NB4 (cell line): ENCODE measurements at regions not wholly inside any gene's neighbourhood (a gene's known extent, or its start where the extent isn't known, plus 50 kb on each side); places are given as distances from the start of the nearest gene placed in this dataset.

Experiments
- MYC ChIP-seq: IDR thresholded peaks from 2 replicates; pipeline ENCODE4 v1.6.1; 2011; ENCODE audit warnings: low read depth, low read length
- POLR2A ChIP-seq: IDR thresholded peaks from 2 replicates; pipeline ENCODE4 v1.6.1; 2011; ENCODE audit warnings: mild to moderate bottlenecking; ENCODE audit not compliant: insufficient read length; ENCODE audit errors: extremely low read depth
- TF ChIP-seq, protein P1 (sequence below): IDR thresholded peaks from one replicate; pipeline ENCODE4 v1.5.1; 2012; ENCODE audit warnings: low read depth, low read length
- TF ChIP-seq, protein P2 (sequence below): IDR thresholded peaks from 2 replicates; pipeline ENCODE4 v1.6.1; 2011; ENCODE audit warnings: low read depth, low read length

DNA sequence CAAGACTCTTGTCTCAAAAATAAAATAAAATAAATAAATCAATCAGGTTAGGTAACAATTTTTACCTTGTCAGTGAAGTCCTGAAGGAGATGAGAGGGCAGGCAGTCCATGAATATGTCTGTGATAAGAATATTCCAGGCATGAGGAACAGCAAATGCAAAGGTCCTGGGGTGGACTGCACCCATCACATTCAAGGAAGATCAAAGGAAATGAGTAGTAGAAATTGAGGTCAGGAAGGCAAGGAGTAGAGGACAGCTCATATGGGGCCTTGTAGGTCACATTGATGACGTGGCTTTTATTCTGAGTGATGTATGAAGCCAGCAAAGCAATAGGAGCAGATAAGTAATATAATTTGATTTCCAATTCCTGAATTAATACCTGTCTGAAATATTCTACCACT lies 76.5 kb upstream of the TCF7L2 start:
- TF ChIP-seq POLR2A (no peak), MYC (no peak)
- TF ChIP-seq, protein P1, sequence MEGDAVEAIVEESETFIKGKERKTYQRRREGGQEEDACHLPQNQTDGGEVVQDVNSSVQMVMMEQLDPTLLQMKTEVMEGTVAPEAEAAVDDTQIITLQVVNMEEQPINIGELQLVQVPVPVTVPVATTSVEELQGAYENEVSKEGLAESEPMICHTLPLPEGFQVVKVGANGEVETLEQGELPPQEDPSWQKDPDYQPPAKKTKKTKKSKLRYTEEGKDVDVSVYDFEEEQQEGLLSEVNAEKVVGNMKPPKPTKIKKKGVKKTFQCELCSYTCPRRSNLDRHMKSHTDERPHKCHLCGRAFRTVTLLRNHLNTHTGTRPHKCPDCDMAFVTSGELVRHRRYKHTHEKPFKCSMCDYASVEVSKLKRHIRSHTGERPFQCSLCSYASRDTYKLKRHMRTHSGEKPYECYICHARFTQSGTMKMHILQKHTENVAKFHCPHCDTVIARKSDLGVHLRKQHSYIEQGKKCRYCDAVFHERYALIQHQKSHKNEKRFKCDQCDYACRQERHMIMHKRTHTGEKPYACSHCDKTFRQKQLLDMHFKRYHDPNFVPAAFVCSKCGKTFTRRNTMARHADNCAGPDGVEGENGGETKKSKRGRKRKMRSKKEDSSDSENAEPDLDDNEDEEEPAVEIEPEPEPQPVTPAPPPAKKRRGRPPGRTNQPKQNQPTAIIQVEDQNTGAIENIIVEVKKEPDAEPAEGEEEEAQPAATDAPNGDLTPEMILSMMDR, result no peak
- TF ChIP-seq, protein P2, sequence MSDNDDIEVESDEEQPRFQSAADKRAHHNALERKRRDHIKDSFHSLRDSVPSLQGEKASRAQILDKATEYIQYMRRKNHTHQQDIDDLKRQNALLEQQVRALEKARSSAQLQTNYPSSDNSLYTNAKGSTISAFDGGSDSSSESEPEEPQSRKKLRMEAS, result no peak
